ENCODE measurements at regions not wholly inside any gene's neighbourhood (a gene's known extent, or its start where the extent isn't known, plus 50 kb on each side); places are given as distances from the start of the nearest gene placed in this dataset.

DNA sequence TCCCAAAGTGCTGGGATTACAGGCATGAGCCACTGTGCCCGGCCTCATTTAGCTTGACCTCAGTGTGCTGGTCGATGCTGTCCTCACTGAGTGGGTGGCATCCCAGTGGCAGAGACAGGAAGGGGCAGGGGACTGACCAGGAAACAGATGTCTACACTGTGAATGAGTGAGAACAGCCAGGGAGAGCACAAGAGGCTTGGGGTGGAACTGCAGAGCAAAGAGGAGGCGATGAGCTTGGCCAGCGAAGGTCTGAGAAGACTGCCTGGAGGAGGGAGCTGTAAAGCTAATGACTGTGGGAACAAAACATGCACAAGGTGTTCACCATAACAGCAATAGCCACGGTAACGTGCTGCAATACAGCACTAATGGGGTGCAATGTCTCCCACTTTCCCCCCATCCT is 57.2 kb upstream of the BEGAIN start:
- no peak for DNase-seq (ENCODE audit: extremely low read depth, insufficient read length)
- no peaks in the 10 kb centered on the region for H3K36me3 ChIP-seq (ENCODE audit: control insufficient read depth, insufficient read depth, low read length)
- TF ChIP-seq, protein P1, sequence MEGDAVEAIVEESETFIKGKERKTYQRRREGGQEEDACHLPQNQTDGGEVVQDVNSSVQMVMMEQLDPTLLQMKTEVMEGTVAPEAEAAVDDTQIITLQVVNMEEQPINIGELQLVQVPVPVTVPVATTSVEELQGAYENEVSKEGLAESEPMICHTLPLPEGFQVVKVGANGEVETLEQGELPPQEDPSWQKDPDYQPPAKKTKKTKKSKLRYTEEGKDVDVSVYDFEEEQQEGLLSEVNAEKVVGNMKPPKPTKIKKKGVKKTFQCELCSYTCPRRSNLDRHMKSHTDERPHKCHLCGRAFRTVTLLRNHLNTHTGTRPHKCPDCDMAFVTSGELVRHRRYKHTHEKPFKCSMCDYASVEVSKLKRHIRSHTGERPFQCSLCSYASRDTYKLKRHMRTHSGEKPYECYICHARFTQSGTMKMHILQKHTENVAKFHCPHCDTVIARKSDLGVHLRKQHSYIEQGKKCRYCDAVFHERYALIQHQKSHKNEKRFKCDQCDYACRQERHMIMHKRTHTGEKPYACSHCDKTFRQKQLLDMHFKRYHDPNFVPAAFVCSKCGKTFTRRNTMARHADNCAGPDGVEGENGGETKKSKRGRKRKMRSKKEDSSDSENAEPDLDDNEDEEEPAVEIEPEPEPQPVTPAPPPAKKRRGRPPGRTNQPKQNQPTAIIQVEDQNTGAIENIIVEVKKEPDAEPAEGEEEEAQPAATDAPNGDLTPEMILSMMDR (IDR thresholded peaks at IDR 0.05; ENCODE audit: insufficient read depth, low read length, poor library complexity, severe bottlenecking), result no peak
- peaks cover 1% of the 10 kb centered on the region; the same call in 1 of the 2 replicates for H3K27me3 ChIP-seq (replicated peaks; ENCODE audit: control insufficient read depth, insufficient read depth, low read length)
- H3K4me3 ChIP-seq (replicated peaks; ENCODE audit: low read depth, low read length), result no peak overlapping the region

DNA sequence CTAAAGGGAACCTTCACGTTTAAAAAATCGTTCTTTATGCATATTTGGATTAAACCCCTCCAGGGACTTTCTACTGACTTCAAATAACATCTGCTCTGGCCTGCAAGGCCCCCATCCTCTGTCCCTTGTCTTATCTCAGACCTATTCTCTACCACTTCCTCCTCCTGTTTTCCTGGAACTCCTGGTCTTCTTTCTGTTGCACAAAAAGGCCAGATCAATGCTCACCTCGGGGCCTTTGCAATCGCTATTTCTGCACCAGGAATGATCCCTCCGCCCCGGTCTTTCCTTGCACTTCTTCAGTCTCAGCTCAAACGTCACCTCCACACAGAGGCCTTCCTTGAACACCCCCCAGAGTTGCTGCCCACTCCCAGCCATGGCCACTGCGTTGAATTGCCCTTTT is 57.6 kb upstream of the BEGAIN start:
- Histone ChIP-seq H3K4me3 (replicated peaks; ENCODE audit: low read depth, low read length) (no peak overlapping the region), H3K36me3 (ENCODE audit: control insufficient read depth, insufficient read depth, low read length) (no peaks in the 10 kb centered on the region), H3K27me3 (replicated peaks; ENCODE audit: control insufficient read depth, insufficient read depth, low read length) (peaks cover 1% of the 10 kb centered on the region; the same call in 1 of the 2 replicates)
- no peak for DNase-seq (ENCODE audit: extremely low read depth, insufficient read length)
- TF ChIP-seq, protein P1 (IDR thresholded peaks at IDR 0.05; ENCODE audit: insufficient read depth, low read length, poor library complexity, severe bottlenecking), result no peak

DNA sequence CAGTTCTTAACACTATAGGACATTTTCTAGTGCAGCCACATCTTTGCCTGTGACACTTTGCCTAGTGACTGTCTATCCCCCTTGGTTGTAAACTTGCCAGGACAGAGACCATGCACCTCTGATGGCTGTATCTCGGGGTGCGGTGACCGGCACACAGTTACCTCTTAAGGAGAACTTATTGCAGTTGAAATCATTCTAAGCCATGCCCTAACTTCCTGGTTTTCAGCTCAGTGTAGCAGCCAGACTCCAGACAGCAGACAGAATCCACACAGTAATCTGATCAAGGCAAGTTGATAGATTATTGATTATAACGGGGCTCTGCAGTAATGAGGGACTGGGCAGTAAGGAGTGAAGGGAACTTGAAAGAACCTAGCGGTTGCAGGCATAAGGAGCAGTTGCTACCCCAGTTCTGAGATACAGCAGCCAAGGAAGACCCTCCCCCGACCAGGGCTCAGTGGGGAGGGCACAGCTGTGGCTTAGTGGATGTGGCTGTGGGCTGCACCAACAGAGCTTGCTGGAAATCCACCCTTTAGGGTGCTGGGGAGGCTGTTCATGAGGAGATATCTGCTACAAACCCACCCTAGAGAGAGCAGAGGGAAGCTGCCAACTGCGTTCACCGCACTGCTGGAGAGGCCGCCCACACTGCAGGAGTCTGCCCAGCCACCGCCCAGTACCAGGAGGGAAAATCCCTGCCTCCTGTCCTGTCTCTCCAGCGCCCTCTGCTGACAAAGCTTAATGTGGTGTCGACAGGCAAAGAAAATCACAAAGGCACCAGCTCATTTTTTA is 58.2 kb upstream of the BEGAIN start:
- Histone ChIP-seq H3K27me3 (replicated peaks; ENCODE audit: control insufficient read depth, insufficient read depth, low read length) (peaks cover 1% of the 10 kb centered on the region; the same call in 1 of the 2 replicates), H3K36me3 (ENCODE audit: control insufficient read depth, insufficient read depth, low read length) (no peaks in the 10 kb centered on the region), H3K4me3 (replicated peaks; ENCODE audit: low read depth, low read length) (no peak overlapping the region)
- DNase-seq (ENCODE audit: extremely low read depth, insufficient read length), result peak; percentile 24
- TF ChIP-seq, protein P1 (IDR thresholded peaks at IDR 0.05; ENCODE audit: insufficient read depth, low read length, poor library complexity, severe bottlenecking), result peak; percentile 76

DNA sequence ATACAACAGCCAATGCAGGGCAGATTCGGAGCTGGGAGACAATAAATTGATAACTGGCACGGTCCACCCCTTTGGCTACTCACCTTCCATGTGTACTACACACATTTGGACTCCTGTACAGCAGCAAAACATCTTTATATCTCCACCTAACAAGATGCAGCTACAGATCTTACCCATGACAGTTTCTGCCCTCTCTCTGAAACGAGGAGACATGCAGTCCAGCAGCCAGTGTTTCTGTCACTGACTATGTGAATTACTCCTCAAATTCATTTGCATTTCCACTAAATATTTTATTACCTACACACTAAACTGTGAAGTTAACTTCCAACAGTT is 58.7 kb upstream of the BEGAIN start:
- Histone ChIP-seq H3K27me3 (replicated peaks; ENCODE audit: control insufficient read depth, insufficient read depth, low read length) (peaks cover 1% of the 10 kb centered on the region; the same call in 1 of the 2 replicates), H3K4me3 (replicated peaks; ENCODE audit: low read depth, low read length) (no peak overlapping the region), H3K36me3 (ENCODE audit: control insufficient read depth, insufficient read depth, low read length) (no peaks in the 10 kb centered on the region)
- DNase-seq (ENCODE audit: extremely low read depth, insufficient read length), result no peak
- TF ChIP-seq, protein P1 (IDR thresholded peaks at IDR 0.05; ENCODE audit: insufficient read depth, low read length, poor library complexity, severe bottlenecking), result no peak

DNA sequence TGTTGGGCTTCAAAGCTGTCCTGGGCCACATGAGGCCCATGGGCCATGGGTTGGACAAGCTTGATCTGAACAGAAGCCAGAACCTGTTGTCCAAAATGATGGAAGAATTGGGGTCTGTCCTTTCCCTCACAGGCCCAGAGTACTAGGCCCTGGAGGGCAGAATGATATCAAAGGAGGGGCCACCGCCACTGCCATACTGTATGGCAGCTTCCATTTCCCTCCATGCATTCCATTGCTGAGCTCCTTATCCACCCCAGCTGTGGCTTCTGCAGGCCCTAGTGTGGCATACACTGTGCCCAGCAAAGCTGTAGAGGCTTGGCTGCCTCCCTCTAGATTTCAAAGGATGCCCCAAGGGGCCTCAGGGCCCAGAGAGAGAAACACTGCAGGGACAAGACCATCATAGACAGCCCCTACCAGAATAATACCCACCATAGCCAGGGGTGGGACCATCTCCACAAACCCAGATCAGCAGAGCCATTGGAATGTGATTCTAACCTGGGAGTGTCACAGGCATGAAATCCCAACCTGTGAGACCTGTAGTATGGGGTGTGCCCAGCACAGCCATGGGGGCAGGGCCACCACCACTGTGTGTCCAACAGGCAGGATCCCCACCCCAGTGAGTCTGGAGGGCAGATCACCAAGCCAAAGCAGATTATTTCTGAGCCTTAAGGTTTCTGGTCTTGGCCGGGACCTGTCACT is 61.4 kb upstream of the BEGAIN start:
- Histone ChIP-seq H3K4me3 (replicated peaks; ENCODE audit: low read depth, low read length) (no peak overlapping the region), H3K27me3 (replicated peaks; ENCODE audit: control insufficient read depth, insufficient read depth, low read length) (no peaks in the 10 kb centered on the region; the same call in 1 of the 2 replicates), H3K36me3 (ENCODE audit: control insufficient read depth, insufficient read depth, low read length) (no peaks in the 10 kb centered on the region)
- TF ChIP-seq, protein P1 (IDR thresholded peaks at IDR 0.05; ENCODE audit: insufficient read depth, low read length, poor library complexity, severe bottlenecking), result no peak
- DNase-seq (ENCODE audit: extremely low read depth, insufficient read length), result no peak
